Endothelial cell of umbilical vein (primary cell): ENCODE measurements at regions not wholly inside any gene's neighbourhood (a gene's known extent, or its start where the extent isn't known, plus 50 kb on each side); places are given as distances from the start of the nearest gene placed in this dataset.

Experiments
- BruUV-seq: library from RNA; stranded (reverse); fragments of 400-500 nt; replicated peaks from 2 replicates; lab custom pipeline; 2021; lab: Mats Ljungman, UMichigan
- CTCF ChIA-PET: fragments of 300-600, 350-600 bp; sonication (Branson Sonifier 250); formaldehyde crosslinking; loops from one replicate; lab custom pipeline; 2021; ENCODE audit warnings: antibody characterized with exemption, inconsistent platforms; lab: Charles Lee
- POLR2A ChIA-PET: fragments of 300-600, 350-600 bp; sonication (Branson Sonifier 250); formaldehyde crosslinking; loops from one replicate; lab custom pipeline; 2021; ENCODE audit warnings: antibody characterized with exemption, inconsistent platforms; lab: Charles Lee
- DNase-seq: peaks from one replicate; pipeline ENCODE4 v3.0.0-alpha.2; 2011; ENCODE audit warnings: low read depth, low spot score
- FAIRE-seq: peaks from 2 replicates; lab custom pipeline; 2011; peaks lifted over from hg19 to GRCh38; lab: Jason Lieb, UNC
- H2AFZ ChIP-seq: 2 replicates; pipeline ENCODE4 v1.6.0; 2012; ENCODE audit warnings: low read depth, low read length, control low read depth, inconsistent platforms
- H3K27ac ChIP-seq: 2 replicates; pipeline ENCODE4 v1.5.1; 2011; ENCODE audit warnings: low read depth, mild to moderate bottlenecking, control low read depth, low read length, moderate library complexity; ENCODE audit not compliant: insufficient read depth
- H3K27me3 ChIP-seq, 2 experiments: 2 replicates each; pipeline versions ENCODE4 v1.6.0 to v1.6.1; 2011; ENCODE audit warnings: low read length in 2 of 2, mixed read lengths in 1 of 2; ENCODE audit not compliant: control insufficient read depth in 2 of 2, insufficient read depth in 2 of 2
- H3K36me3 ChIP-seq, 2 experiments: 2 replicates in 1 of 2; 3 replicates in 1 of 2; pipeline ENCODE4 v1.5.1; 2011; ENCODE audit warnings: low read length in 2 of 2, mild to moderate bottlenecking in 1 of 2, moderate library complexity in 1 of 2; ENCODE audit not compliant: control insufficient read depth in 2 of 2, insufficient read depth in 2 of 2; ENCODE audit errors: extremely low read depth in 1 of 2
- H3K4me1 ChIP-seq: 3 replicates; pipeline ENCODE4 v1.5.1; 2011; ENCODE audit warnings: mild to moderate bottlenecking, low read length; ENCODE audit not compliant: control insufficient read depth, insufficient read depth; ENCODE audit errors: extremely low read depth
- H3K4me2 ChIP-seq: 2 replicates; pipeline ENCODE4 v1.6.1; 2011; ENCODE audit warnings: low read length, control low read depth, mixed read lengths; ENCODE audit not compliant: insufficient read depth
- H3K4me3 ChIP-seq, 3 experiments: fragments of 200-600 bp in 1 of 3; sonication (generic), shearing (Covaris generic) in 1 of 3; replicated peaks in 1 of 3; 2 replicates each; pipeline ENCODE4 v1.5.1; 2011 to 2016; ENCODE audit warnings: control low read depth in 3 of 3, low read length in 3 of 3, mild to moderate bottlenecking in 2 of 3, inconsistent platforms in 1 of 3, low read depth in 1 of 3, moderate library complexity in 1 of 3; ENCODE audit not compliant: insufficient read depth in 1 of 3
- H3K79me2 ChIP-seq: 2 replicates; pipeline ENCODE4 v1.6.0; 2012; ENCODE audit warnings: low read length, inconsistent platforms; ENCODE audit not compliant: control insufficient read depth, insufficient read depth
- H3K9ac ChIP-seq: replicated peaks from 2 replicates; pipeline ENCODE3; 2011; ENCODE audit warnings: low read length, control low read depth; ENCODE audit not compliant: insufficient read depth; ENCODE audit errors: extremely low read depth
- H3K9me1 ChIP-seq: replicated peaks from 3 replicates; pipeline ENCODE4 v1.6.0; 2011; ENCODE audit warnings: mild to moderate bottlenecking, low read length; ENCODE audit not compliant: control insufficient read depth, insufficient read depth; ENCODE audit errors: extremely low read depth
- H3K9me3 ChIP-seq: replicated peaks from 2 replicates; pipeline ENCODE4 v1.5.1; 2012; ENCODE audit warnings: low read length, inconsistent platforms; ENCODE audit not compliant: control insufficient read depth, insufficient read depth
- H4K20me1 ChIP-seq: replicated peaks from 2 replicates; pipeline ENCODE3; 2011; ENCODE audit warnings: mild to moderate bottlenecking, low read length; ENCODE audit not compliant: control insufficient read depth, insufficient read depth; ENCODE audit errors: extremely low read depth
- CTCF ChIP-seq, 2 donors: IDR thresholded peaks; 1 replicate in 1 of 2; 2 replicates in 1 of 2; pipeline ENCODE4 v1.5.1; 2011; ENCODE audit warnings: low read length in 2 of 2, mild to moderate bottlenecking in 2 of 2, moderate library complexity in 2 of 2, control low read depth in 1 of 2, inconsistent platforms in 1 of 2, low read depth in 1 of 2; ENCODE audit not compliant: insufficient read depth in 1 of 2; ENCODE audit errors: extremely low read depth in 1 of 2
- EZH2 ChIP-seq: IDR thresholded peaks from 2 replicates; pipeline ENCODE4 v1.6.1; 2012; ENCODE audit warnings: borderline replicate concordance, low read depth, mild to moderate bottlenecking, moderate library complexity, low read length, inconsistent platforms; ENCODE audit not compliant: severe bottlenecking
- FOS ChIP-seq: IDR thresholded peaks from 2 replicates; pipeline ENCODE4 v1.6.1; 2011; ENCODE audit warnings: mild to moderate bottlenecking, low read length, moderate library complexity, borderline replicate concordance; ENCODE audit not compliant: insufficient read depth
- GATA2 ChIP-seq: IDR thresholded peaks from 2 replicates; pipeline ENCODE4 v1.7.0; 2011; ENCODE audit warnings: low read depth, mild to moderate bottlenecking, moderate library complexity, mixed read lengths, low read length; ENCODE audit not compliant: insufficient read length, insufficient read depth
- JUN ChIP-seq: IDR thresholded peaks from 2 replicates; pipeline ENCODE4 v1.6.1; 2011; ENCODE audit warnings: borderline replicate concordance, low read depth; ENCODE audit not compliant: insufficient read length, insufficient read depth
- MAX ChIP-seq: IDR thresholded peaks from 2 replicates; pipeline ENCODE4 v1.6.1; 2011; ENCODE audit not compliant: insufficient read depth, insufficient read length
- MYC ChIP-seq: IDR thresholded peaks from one replicate; pipeline ENCODE4 v1.6.1; 2011; ENCODE audit warnings: mild to moderate bottlenecking, low read depth, low read length
- POLR2A ChIP-seq: IDR thresholded peaks from 2 replicates; pipeline ENCODE4 v1.6.1; 2012; ENCODE audit warnings: low read depth, mild to moderate bottlenecking, control low read depth, low read length
- POLR2AphosphoS5 ChIP-seq: IDR thresholded peaks from 2 replicates; pipeline ENCODE4 v1.6.1; 2012; ENCODE audit warnings: low read depth, mild to moderate bottlenecking, control low read depth, low read length, moderate library complexity; ENCODE audit not compliant: insufficient read depth
- dilution Hi-C: fragments of 300-500 bp; cut with MboI; formaldehyde crosslinking; loops from one replicate; pipeline ENCODE4 v1.15.0; 2019; ENCODE audit warnings: low sequenced_read_pairs; ENCODE audit not compliant: extremely low pct_ligation_motif_present
- intact Hi-C: fragments of 100-400 bp; cut with micrococcal nuclease; formaldehyde crosslinking; loops from one replicate; pipeline ENCODE4 v1.10.0; 2022

GRCh38 chr4:11106759-11107158, 321.9 kb downstream of the HS3ST1 start:
- ChIA-PET POLR2A (no interaction called here), CTCF (no interaction called here)
- DNase-seq (no peak), FAIRE-seq (no peak)
- no peaks in the 10 kb centered on the region for H3K27me3 ChIP-seq
- no peaks in the 10 kb centered on the region for H3K4me1 ChIP-seq
- H3K4me3 ChIP-seq = no peak overlapping the region
- dilution Hi-C loops = no loop called here
- no peaks in the 10 kb centered on the region for H4K20me1 ChIP-seq
- no peak overlapping the region for H2AFZ ChIP-seq
- intact Hi-C loops = no loop called here
- H3K9me1 ChIP-seq = no peaks in the 10 kb centered on the region
- no peak overlapping the region for H3K4me2 ChIP-seq
- TF ChIP-seq GATA2 (no peak), JUN (no peak), POLR2A (no peak), MYC (no peak), CTCF (IDR thresholded peaks at IDR 0.05; ENCODE audit: extremely low read depth in 1 of 2, insufficient read depth in 1 of 2, low read depth in 1 of 2, low read length in 2 of 2) (no peak), MAX (no peak), POLR2AphosphoS5 (no peak), FOS (no peak), EZH2 (no peak)
- H3K9me3 ChIP-seq = no peaks in the 10 kb centered on the region
- H3K79me2 ChIP-seq = no peaks in the 10 kb centered on the region
- no peak overlapping the region for H3K9ac ChIP-seq
- H3K36me3 ChIP-seq = no peaks in the 10 kb centered on the region
- BruUV-seq = no TSS peak
- H3K27ac ChIP-seq = no peak overlapping the region
